Stimulated activated CD8-positive, alpha-beta memory T cell treated with anti-CD3 and anti-CD28 coated beads, Interleukin-15, amount 100 ng/mL, for 48 hours (primary cell): ENCODE measurements at regions not wholly inside any gene's neighbourhood (a gene's known extent, or its start where the extent isn't known, plus 50 kb on each side); places are given as distances from the start of the nearest gene placed in this dataset.
A peak's percentile ranks its signal among the peaks of the same experiment; 100 is the strongest.

Experiments
- DNase-seq, 2 donors: peaks; one replicate each; pipeline ENCODE4 v3.0.0-alpha.2; 2020; ENCODE audit warnings: low read depth in 2 of 2

DNA sequence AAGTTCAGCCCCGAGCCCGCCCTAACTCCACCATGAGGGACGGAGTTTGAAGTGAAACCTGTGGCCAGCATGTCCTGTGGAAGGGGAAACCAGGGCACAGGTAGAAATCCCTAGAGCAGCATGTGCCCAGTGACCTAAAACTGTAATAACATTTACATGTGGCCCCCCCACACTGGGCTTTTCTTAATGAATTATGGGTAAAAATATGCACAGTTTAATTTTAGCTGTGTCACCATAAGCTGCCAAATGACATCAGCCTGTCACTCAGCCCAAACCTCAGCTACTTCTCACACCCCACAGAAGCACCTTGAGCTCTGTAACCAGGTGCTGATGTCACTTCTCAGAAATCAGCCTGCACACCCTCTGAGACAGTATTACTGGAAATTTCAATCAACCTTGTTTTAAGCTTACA, 50.0 kb upstream of the SLC19A1 start:
- peak; percentile 55 to 69 for DNase-seq

DNA sequence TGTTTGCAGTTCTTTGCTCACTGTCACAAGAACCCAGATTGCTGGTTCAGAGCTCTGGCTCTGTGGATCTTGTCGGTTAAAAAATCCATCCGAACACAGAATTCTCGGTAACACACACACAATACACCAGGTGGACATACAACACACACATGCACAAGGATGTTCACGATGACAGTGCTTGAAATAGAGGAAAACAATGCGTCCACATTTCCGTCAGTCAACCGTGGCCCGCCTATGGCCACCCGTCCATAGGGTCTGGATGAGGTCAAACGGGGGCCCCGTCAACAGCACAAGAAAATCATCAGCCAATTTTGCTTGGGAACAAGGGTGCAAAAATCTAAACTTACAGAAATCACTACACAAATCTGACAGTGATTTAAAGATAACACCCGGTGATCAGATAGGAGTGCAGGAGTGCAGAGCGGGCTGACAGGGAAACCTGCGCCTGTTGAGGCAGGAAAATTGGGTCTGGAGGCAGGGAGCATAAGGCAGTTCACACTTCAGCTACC, 50.4 kb upstream of the SLC19A1 start:
- DNase-seq: no peak

DNA sequence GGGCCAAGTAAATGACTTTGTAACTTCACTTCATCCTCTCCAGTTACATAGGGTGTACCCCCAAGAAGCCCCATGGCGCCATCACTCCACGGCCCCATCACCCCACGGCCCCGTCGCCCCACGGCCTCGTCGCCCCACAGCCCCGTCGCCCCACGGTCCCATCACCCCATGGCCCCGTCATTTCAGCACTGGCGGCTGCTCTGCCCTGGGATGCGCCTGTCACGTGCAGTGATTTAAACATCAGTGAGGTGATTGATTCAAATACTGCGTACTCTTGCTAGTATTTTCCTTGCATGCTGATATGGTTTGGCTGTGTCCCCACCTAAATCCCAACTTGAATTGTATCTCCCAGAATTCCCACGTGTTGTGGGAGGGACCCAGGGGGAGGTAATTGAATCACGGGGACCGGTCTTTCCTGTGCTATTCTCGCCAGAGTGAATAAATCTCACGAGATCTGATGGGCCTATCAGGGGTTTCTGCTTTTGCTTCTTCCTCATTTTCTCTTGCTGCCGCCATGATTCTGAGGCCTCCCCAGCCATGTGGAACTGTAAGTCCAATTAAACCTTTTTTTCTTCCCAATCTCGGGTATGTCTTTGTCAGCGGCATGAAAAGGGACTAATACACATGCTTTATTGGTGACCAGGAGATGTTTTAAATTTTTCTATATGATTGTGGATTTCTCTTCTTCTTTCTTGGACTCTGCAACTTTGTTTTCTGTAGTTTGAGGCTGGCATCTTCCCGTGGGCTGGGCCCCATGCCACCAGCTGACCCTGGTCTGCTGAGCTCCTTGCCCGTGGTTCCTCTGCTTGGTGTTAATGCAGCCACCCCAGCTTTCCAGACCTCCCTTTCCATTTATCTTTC, 50.1 kb upstream of the PCBP3 start:
- DNase-seq: no peak
